ENCODE measurements at regions not wholly inside any gene's neighbourhood (a gene's known extent, or its start where the extent isn't known, plus 50 kb on each side); places are given as distances from the start of the nearest gene placed in this dataset.

DNA sequence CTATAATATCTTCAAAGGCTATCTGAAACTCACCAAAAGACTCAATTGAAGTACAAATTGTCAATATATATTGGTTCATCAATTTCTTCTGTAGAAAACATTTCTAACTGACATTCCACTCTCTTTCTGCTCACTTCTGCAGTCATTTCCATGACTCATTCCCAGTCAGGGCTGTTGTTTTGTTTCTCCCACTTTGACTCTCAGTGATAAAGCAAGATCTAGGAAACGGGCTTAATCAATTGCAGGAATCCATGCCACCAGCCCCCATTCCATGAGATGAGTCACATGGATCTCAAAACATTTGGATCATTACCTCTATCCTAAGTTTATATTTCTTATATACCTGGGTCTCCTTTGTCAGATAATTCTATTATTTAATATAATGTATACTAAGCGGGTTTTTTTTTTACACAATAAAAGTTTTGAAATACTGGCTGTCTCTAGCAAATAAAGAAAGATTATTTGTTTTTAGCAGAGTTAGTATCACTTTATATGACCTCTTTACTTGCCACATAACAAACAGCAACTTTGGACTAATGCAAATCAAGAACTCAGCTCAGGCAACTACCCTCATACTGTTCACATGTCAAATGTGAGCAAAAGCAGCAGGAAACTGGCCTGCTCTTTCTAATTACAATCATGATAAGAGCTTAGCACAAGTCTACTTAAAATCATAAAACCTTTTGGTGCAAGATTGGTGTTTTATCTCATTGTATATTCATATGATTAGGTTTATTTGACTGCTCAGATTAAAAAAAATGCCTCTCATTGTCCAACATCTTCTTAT is 251.1 kb upstream of the PIK3C3 start:
- TF ChIP-seq POLR2A (IDR thresholded peaks at IDR 0.05), result no peak
- TF ChIP-seq, protein P1, sequence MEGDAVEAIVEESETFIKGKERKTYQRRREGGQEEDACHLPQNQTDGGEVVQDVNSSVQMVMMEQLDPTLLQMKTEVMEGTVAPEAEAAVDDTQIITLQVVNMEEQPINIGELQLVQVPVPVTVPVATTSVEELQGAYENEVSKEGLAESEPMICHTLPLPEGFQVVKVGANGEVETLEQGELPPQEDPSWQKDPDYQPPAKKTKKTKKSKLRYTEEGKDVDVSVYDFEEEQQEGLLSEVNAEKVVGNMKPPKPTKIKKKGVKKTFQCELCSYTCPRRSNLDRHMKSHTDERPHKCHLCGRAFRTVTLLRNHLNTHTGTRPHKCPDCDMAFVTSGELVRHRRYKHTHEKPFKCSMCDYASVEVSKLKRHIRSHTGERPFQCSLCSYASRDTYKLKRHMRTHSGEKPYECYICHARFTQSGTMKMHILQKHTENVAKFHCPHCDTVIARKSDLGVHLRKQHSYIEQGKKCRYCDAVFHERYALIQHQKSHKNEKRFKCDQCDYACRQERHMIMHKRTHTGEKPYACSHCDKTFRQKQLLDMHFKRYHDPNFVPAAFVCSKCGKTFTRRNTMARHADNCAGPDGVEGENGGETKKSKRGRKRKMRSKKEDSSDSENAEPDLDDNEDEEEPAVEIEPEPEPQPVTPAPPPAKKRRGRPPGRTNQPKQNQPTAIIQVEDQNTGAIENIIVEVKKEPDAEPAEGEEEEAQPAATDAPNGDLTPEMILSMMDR (IDR thresholded peaks at IDR 0.05), result no peak
